KMS-11 (cell line): ENCODE measurements at regions not wholly inside any gene's neighbourhood (a gene's known extent, or its start where the extent isn't known, plus 50 kb on each side); places are given as distances from the start of the nearest gene placed in this dataset.

Experiments used
- H2AFZ ChIP-seq: fragments of 200-600 bp; sonication (generic); 2 replicates; pipeline ENCODE4 v1.6.1; 2016; ENCODE audit warnings: antibody characterized with exemption, mixed run types, low read depth
- H3K27ac ChIP-seq: fragments of 200-600 bp; sonication (generic); 2 replicates; pipeline ENCODE4 v1.6.1; 2016; ENCODE audit warnings: mild to moderate bottlenecking, mixed run types
- H3K27me3 ChIP-seq: fragments of 200-600 bp; sonication (generic); 2 replicates; pipeline ENCODE4 v1.6.1; 2017; ENCODE audit warnings: mild to moderate bottlenecking, low read depth, mixed run types, moderate library complexity; ENCODE audit not compliant: insufficient read depth
- H3K36me3 ChIP-seq: fragments of 200-600 bp; sonication (generic); 2 replicates; pipeline ENCODE4 v1.6.1; 2017; ENCODE audit warnings: mild to moderate bottlenecking, mixed run types; ENCODE audit not compliant: insufficient read depth
- H3K4me1 ChIP-seq: fragments of 200-600 bp; sonication (generic); 2 replicates; pipeline ENCODE4 v1.6.1; 2016; ENCODE audit warnings: mild to moderate bottlenecking, low read depth, mixed run types; ENCODE audit not compliant: poor library complexity, severe bottlenecking
- H3K4me2 ChIP-seq: fragments of 200-600 bp; sonication (generic); 2 replicates; pipeline ENCODE4 v1.7.0; 2016; ENCODE audit warnings: mild to moderate bottlenecking, mixed run types
- H3K4me3 ChIP-seq: fragments of 200-600 bp; sonication (generic); IDR thresholded peaks from 2 replicates; pipeline ENCODE4 v1.6.1; 2017; ENCODE audit warnings: low read depth, low read length, mixed read lengths; ENCODE audit not compliant: insufficient read depth
- H3K79me2 ChIP-seq: fragments of 200-600 bp; sonication (generic); 2 replicates; pipeline ENCODE4 v1.6.1; 2016; ENCODE audit warnings: low read depth, mixed run types; ENCODE audit not compliant: insufficient read depth
- H3K9ac ChIP-seq: fragments of 200-600 bp; sonication (generic); 2 replicates; pipeline ENCODE4 v1.6.1; 2016; ENCODE audit warnings: mild to moderate bottlenecking, mixed run types
- H4K20me1 ChIP-seq: fragments of 200-600 bp; sonication (generic); 2 replicates; pipeline ENCODE4 v1.6.1; 2016; ENCODE audit warnings: mild to moderate bottlenecking, mixed run types; ENCODE audit not compliant: insufficient read depth
- TF ChIP-seq, protein P1 (sequence below): fragments of 200-600 bp; sonication (generic); conservative IDR thresholded peaks from 2 replicates; pipeline ENCODE4 v1.6.1; 2017; ENCODE audit warnings: low read depth, mild to moderate bottlenecking, antibody characterized with exemption, low read length, moderate library complexity, mixed read lengths

DNA sequence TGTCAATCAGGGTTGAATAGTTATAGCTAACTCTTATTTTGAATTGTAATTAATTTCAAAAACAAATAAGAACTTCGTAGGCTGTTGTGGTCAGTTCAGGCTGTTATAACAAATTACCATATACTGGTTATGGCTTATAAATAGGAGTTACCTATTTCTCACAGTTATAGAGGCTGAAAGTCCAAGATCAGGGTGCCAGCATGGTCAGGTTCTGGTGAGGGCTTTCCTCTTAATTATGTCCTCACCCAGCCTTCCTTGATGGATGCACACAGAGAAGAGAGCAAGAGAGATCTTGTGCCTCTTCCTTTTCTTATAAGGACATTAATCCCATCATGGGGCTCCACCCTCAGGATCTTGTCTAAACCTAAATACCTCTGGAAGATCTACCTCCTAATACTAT, 265.9 kb upstream of the SUCLG2 start:
- Histone ChIP-seq H3K4me1 (no peaks in the 10 kb centered on the region), H2AFZ (no peak overlapping the region), H3K27me3 (no peaks in the 10 kb centered on the region), H4K20me1 (no peaks in the 10 kb centered on the region), H3K4me3 (no peak overlapping the region), H3K79me2 (no peaks in the 10 kb centered on the region), H3K27ac (no peak overlapping the region), H3K4me2 (no peak overlapping the region), H3K9ac (no peak overlapping the region), H3K36me3 (no peaks in the 10 kb centered on the region)
- TF ChIP-seq, protein P1, sequence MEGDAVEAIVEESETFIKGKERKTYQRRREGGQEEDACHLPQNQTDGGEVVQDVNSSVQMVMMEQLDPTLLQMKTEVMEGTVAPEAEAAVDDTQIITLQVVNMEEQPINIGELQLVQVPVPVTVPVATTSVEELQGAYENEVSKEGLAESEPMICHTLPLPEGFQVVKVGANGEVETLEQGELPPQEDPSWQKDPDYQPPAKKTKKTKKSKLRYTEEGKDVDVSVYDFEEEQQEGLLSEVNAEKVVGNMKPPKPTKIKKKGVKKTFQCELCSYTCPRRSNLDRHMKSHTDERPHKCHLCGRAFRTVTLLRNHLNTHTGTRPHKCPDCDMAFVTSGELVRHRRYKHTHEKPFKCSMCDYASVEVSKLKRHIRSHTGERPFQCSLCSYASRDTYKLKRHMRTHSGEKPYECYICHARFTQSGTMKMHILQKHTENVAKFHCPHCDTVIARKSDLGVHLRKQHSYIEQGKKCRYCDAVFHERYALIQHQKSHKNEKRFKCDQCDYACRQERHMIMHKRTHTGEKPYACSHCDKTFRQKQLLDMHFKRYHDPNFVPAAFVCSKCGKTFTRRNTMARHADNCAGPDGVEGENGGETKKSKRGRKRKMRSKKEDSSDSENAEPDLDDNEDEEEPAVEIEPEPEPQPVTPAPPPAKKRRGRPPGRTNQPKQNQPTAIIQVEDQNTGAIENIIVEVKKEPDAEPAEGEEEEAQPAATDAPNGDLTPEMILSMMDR: no peak

DNA sequence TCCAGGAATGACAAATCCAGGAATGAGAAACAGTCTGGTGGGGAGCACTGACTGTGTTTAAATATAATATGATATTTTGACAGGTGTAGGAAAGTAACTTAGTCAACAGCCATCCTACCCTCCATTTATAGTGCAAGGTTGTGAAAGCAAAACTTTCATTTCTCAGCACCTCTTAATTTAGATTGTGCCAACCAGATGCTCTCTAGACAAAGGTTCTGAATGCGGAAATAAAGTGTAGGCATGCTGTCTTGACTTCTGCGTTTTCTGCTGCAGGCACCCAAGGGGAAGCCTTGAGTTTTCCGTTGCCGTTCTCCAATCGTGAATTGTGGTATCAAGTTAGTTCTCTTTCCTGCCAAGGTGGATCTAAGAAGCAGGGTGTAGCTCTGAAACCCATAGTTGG, 261.9 kb upstream of the SUCLG2 start:
- H2AFZ ChIP-seq: no peak overlapping the region
- no peaks in the 10 kb centered on the region for H3K36me3 ChIP-seq
- TF ChIP-seq, protein P1: no peak
- no peak overlapping the region for H3K27ac ChIP-seq
- H3K9ac ChIP-seq: no peak overlapping the region
- H3K4me1 ChIP-seq: no peaks in the 10 kb centered on the region
- no peaks in the 10 kb centered on the region for H3K27me3 ChIP-seq
- no peak overlapping the region for H3K4me3 ChIP-seq
- H3K79me2 ChIP-seq: no peaks in the 10 kb centered on the region
- H3K4me2 ChIP-seq: no peak overlapping the region
- no peaks in the 10 kb centered on the region for H4K20me1 ChIP-seq

DNA sequence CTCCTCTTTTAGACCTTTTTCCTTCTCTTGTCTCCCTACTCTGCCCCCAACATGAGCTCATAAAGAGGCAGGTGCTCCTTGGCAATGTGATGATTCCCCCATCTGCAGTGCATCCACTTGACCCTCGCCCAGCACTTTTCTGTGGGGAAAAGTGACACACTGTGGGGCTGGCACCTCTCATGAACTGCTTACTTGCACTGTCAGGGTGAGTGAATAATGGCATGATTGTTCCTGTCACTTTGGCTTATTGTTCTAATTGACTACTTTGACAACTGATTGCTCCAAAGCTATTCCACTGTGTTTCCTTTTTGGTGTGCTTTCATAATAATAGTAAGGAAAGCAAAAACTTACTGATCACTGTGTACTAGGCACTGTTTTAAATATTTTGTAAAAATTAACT, 253.3 kb upstream of the SUCLG2 start:
- TF ChIP-seq, protein P1: no peak
- Histone ChIP-seq H3K79me2 (no peaks in the 10 kb centered on the region), H3K4me2 (no peak overlapping the region), H3K9ac (no peak overlapping the region), H3K4me3 (no peak overlapping the region), H3K27me3 (no peaks in the 10 kb centered on the region), H3K36me3 (no peaks in the 10 kb centered on the region), H3K4me1 (no peaks in the 10 kb centered on the region), H4K20me1 (no peaks in the 10 kb centered on the region), H3K27ac (no peak overlapping the region), H2AFZ (no peak overlapping the region)

DNA sequence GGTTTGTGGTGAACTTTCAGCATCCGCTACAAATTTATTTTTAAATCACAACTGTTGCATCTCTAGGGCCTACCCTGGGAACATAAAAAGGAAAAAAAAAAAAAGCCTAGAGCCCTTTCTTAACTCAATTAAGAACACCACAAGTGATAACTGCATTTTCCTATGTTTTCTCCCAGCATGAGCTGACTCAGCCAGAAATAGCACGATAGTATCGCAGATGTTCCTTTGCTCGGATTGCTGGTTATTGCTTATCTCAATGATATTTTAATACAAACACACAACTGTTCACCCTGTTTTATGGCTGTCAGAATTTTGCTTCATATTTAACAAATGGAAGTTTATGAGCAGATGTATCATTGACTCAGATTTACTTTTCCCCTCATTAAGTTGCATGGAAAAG, 251.8 kb upstream of the SUCLG2 start:
- no peaks in the 10 kb centered on the region for H3K4me1 ChIP-seq
- no peak overlapping the region for H3K4me3 ChIP-seq
- no peaks in the 10 kb centered on the region for H3K36me3 ChIP-seq
- no peaks in the 10 kb centered on the region for H4K20me1 ChIP-seq
- H3K9ac ChIP-seq: no peak overlapping the region
- no peak overlapping the region for H3K27ac ChIP-seq
- H3K79me2 ChIP-seq: no peaks in the 10 kb centered on the region
- H3K4me2 ChIP-seq: no peak overlapping the region
- no peak overlapping the region for H2AFZ ChIP-seq
- no peaks in the 10 kb centered on the region for H3K27me3 ChIP-seq
- TF ChIP-seq, protein P1: no peak

DNA sequence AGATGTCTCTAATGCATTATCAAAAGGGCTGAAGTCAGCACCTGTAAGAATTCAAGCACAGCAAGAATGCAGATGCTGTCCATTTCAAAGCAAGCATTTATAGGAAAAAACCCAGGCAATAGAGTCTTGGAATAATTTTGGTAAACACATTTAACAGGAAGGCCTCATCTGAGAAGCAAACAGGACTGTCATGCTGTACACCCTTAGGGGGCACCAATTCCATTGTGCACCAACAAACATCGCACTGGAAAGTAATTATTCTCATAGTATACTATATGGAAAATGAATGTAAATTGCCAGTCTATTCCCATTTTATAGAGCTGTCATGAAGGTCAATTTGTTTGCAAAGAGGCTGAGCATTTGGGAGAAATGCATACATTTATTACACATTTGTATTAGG, 247.3 kb upstream of the SUCLG2 start:
- Histone ChIP-seq H3K36me3 (no peaks in the 10 kb centered on the region), H4K20me1 (no peaks in the 10 kb centered on the region), H3K4me1 (no peaks in the 10 kb centered on the region), H3K4me2 (no peak overlapping the region), H3K27me3 (no peaks in the 10 kb centered on the region), H3K4me3 (no peak overlapping the region), H2AFZ (no peak overlapping the region), H3K27ac (no peak overlapping the region), H3K79me2 (no peaks in the 10 kb centered on the region), H3K9ac (no peak overlapping the region)
- TF ChIP-seq, protein P1: no peak
